ENCODE measurements at regions not wholly inside any gene's neighbourhood (a gene's known extent, or its start where the extent isn't known, plus 50 kb on each side); places are given as distances from the start of the nearest gene placed in this dataset.

- Histone ChIP-seq H3K4me3 (ENCODE audit: low read length) (no peak overlapping the region), H3K79me2 (ENCODE audit: low read length) (no peaks in the 10 kb centered on the region), H3K27me3 (ENCODE audit: low read length) (no peaks in the 10 kb centered on the region), H3K27ac (ENCODE audit: low read length) (no peak overlapping the region), H3K36me3 (ENCODE audit: insufficient read depth, low read length) (no peaks in the 10 kb centered on the region), H2AFZ (ENCODE audit: low read length) (no peak overlapping the region), H3K4me1 (ENCODE audit: low read length) (no peaks in the 10 kb centered on the region), H3K9ac (ENCODE audit: low read length) (no peak overlapping the region), H4K20me1 (ENCODE audit: insufficient read depth, low read depth, low read length) (no peaks in the 10 kb centered on the region), H3K9me3 (ENCODE audit: low read length) (no peaks in the 10 kb centered on the region), H3K9me2 (replicated peaks; ENCODE audit: insufficient read depth, low read length) (no peaks in the 10 kb centered on the region), H3K4me2 (ENCODE audit: low read depth, low read length, poor library complexity, severe bottlenecking) (no peak overlapping the region)
- DNase-seq: no peak
These were observed 872.0 kb upstream of the FLRT2 start for GRCh38 chr14:84657911-84658310.

- H2AFZ ChIP-seq (ENCODE audit: low read length): no peak overlapping the region
- H3K9me2 ChIP-seq (replicated peaks; ENCODE audit: insufficient read depth, low read length): no peaks in the 10 kb centered on the region
- DNase-seq: no peak
- no peak overlapping the region for H3K27ac ChIP-seq (ENCODE audit: low read length)
- no peaks in the 10 kb centered on the region; the same call in 1 of the 2 replicates for H3K27me3 ChIP-seq (ENCODE audit: low read length)
- no peak overlapping the region for H3K4me2 ChIP-seq (ENCODE audit: low read depth, low read length, poor library complexity, severe bottlenecking)
- H3K79me2 ChIP-seq (ENCODE audit: low read length): no peaks in the 10 kb centered on the region
- no peaks in the 10 kb centered on the region for H4K20me1 ChIP-seq (ENCODE audit: insufficient read depth, low read depth, low read length)
- no peaks in the 10 kb centered on the region for H3K36me3 ChIP-seq (ENCODE audit: insufficient read depth, low read length)
- no peaks in the 10 kb centered on the region for H3K4me1 ChIP-seq (ENCODE audit: low read length)
- no peak overlapping the region for H3K9ac ChIP-seq (ENCODE audit: low read length)
- H3K9me3 ChIP-seq (ENCODE audit: low read length): no peaks in the 10 kb centered on the region
- no peak overlapping the region for H3K4me3 ChIP-seq (ENCODE audit: low read length)
These were observed 859.1 kb upstream of the FLRT2 start for GRCh38 chr14:84670796-84671195.

- no peak overlapping the region for H3K27ac ChIP-seq (ENCODE audit: low read length)
- no peaks in the 10 kb centered on the region for H3K79me2 ChIP-seq (ENCODE audit: low read length)
- H3K4me2 ChIP-seq (ENCODE audit: low read depth, low read length, poor library complexity, severe bottlenecking): no peak overlapping the region
- H4K20me1 ChIP-seq (ENCODE audit: insufficient read depth, low read depth, low read length): no peaks in the 10 kb centered on the region
- no peaks in the 10 kb centered on the region for H3K9me3 ChIP-seq (ENCODE audit: low read length)
- H3K9me2 ChIP-seq (replicated peaks; ENCODE audit: insufficient read depth, low read length): no peaks in the 10 kb centered on the region
- no peaks in the 10 kb centered on the region; the same call in 1 of the 2 replicates for H3K27me3 ChIP-seq (ENCODE audit: low read length)
- DNase-seq: no peak
- no peak overlapping the region for H3K4me3 ChIP-seq (ENCODE audit: low read length)
- H3K36me3 ChIP-seq (ENCODE audit: insufficient read depth, low read length): no peaks in the 10 kb centered on the region
- H3K9ac ChIP-seq (ENCODE audit: low read length): no peak overlapping the region
- no peaks in the 10 kb centered on the region for H3K4me1 ChIP-seq (ENCODE audit: low read length)
- H2AFZ ChIP-seq (ENCODE audit: low read length): no peak overlapping the region
These were observed 858.2 kb upstream of the FLRT2 start for GRCh38 chr14:84671776-84672175.

GRCh38 chr14:84674636-84675035 is 855.3 kb upstream of the FLRT2 start:
- Histone ChIP-seq H3K9me3 (ENCODE audit: low read length) (no peaks in the 10 kb centered on the region), H4K20me1 (ENCODE audit: insufficient read depth, low read depth, low read length) (no peaks in the 10 kb centered on the region), H3K27me3 (ENCODE audit: low read length) (no peaks in the 10 kb centered on the region; the same call in 1 of the 2 replicates), H3K4me2 (ENCODE audit: low read depth, low read length, poor library complexity, severe bottlenecking) (no peak overlapping the region), H3K79me2 (ENCODE audit: low read length) (no peaks in the 10 kb centered on the region), H3K36me3 (ENCODE audit: insufficient read depth, low read length) (no peaks in the 10 kb centered on the region), H3K9ac (ENCODE audit: low read length) (no peak overlapping the region), H2AFZ (ENCODE audit: low read length) (no peak overlapping the region), H3K4me3 (ENCODE audit: low read length) (no peak overlapping the region), H3K4me1 (ENCODE audit: low read length) (no peaks in the 10 kb centered on the region), H3K9me2 (replicated peaks; ENCODE audit: insufficient read depth, low read length) (no peaks in the 10 kb centered on the region), H3K27ac (ENCODE audit: low read length) (no peak overlapping the region)
- DNase-seq: no peak

- Histone ChIP-seq H3K9me2 (replicated peaks; ENCODE audit: insufficient read depth, low read length) (0 out of 2 replicates have a peak, but pooled peaks cover 4% of the 10 kb centered on the region), H2AFZ (ENCODE audit: low read length) (no peak overlapping the region), H4K20me1 (ENCODE audit: insufficient read depth, low read depth, low read length) (no peaks in the 10 kb centered on the region)
These were observed 843.4 kb upstream of the FLRT2 start for GRCh38 chr14:84686550-84686949.

DNA sequence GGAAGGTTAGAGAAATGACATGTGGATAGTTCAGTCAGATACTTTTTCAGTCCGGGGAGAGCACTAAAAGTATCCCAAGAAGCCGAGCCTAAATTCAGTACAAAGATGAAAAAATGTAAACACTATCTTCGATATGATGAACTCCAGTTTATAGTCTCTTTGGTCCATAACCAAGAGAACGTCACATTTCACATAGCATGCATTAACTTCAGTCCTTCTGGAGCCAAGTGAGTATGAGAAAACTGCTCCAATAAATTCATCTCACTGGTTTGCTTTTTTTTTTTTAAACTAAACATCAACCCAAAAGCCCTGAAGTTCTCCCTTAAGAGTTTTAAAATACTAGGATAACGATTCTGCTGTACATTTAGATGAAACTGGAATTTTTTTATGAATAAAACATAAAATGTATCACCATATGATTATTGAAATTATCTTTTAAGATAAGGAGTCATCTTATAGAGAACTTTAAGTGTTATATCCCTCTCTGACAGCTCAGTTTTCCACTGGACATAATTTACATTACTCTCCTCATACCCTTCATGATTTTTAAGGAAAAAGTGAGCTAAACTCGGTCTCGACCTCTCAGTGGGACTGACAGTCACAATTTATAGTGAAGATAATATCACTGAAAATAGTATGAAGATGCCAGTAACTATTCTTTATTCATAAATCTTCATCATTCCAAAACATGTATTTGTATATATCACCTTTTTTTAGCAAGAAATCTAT is 841.5 kb upstream of the FLRT2 start:
- H3K9me2 ChIP-seq (replicated peaks; ENCODE audit: insufficient read depth, low read length): 0 out of 2 replicates have a peak, but pooled peaks cover 7% of the 10 kb centered on the region
- no peak overlapping the region for H3K4me3 ChIP-seq (ENCODE audit: low read length)
- no peaks in the 10 kb centered on the region for H3K4me1 ChIP-seq (ENCODE audit: low read length)
- H3K27ac ChIP-seq (ENCODE audit: low read length): no peak overlapping the region
- DNase-seq: no peak
- H2AFZ ChIP-seq (ENCODE audit: low read length): no peak overlapping the region
- no peaks in the 10 kb centered on the region for H3K36me3 ChIP-seq (ENCODE audit: insufficient read depth, low read length)
- no peaks in the 10 kb centered on the region for H3K27me3 ChIP-seq (ENCODE audit: low read length)
- no peak overlapping the region for H3K9ac ChIP-seq (ENCODE audit: low read length)
- no peak overlapping the region for H3K4me2 ChIP-seq (ENCODE audit: low read depth, low read length, poor library complexity, severe bottlenecking)
- no peaks in the 10 kb centered on the region for H3K79me2 ChIP-seq (ENCODE audit: low read length)
- H4K20me1 ChIP-seq (ENCODE audit: insufficient read depth, low read depth, low read length): no peaks in the 10 kb centered on the region
- H3K9me3 ChIP-seq (ENCODE audit: low read length): no peaks in the 10 kb centered on the region

More at GRCh38 chr14:84686550-84686949, 843.4 kb upstream of the FLRT2 start:
- no peaks in the 10 kb centered on the region for H3K9me3 ChIP-seq (ENCODE audit: low read length)
- H3K27ac ChIP-seq (ENCODE audit: low read length): no peak overlapping the region
- no peak for DNase-seq
- H3K4me1 ChIP-seq (ENCODE audit: low read length): no peaks in the 10 kb centered on the region
- H3K9ac ChIP-seq (ENCODE audit: low read length): no peak overlapping the region
- no peaks in the 10 kb centered on the region for H3K36me3 ChIP-seq (ENCODE audit: insufficient read depth, low read length)
- no peaks in the 10 kb centered on the region for H3K27me3 ChIP-seq (ENCODE audit: low read length)
- H3K4me3 ChIP-seq (ENCODE audit: low read length): no peak overlapping the region
- no peak overlapping the region for H3K4me2 ChIP-seq (ENCODE audit: low read depth, low read length, poor library complexity, severe bottlenecking)
- H3K79me2 ChIP-seq (ENCODE audit: low read length): no peaks in the 10 kb centered on the region

DNA sequence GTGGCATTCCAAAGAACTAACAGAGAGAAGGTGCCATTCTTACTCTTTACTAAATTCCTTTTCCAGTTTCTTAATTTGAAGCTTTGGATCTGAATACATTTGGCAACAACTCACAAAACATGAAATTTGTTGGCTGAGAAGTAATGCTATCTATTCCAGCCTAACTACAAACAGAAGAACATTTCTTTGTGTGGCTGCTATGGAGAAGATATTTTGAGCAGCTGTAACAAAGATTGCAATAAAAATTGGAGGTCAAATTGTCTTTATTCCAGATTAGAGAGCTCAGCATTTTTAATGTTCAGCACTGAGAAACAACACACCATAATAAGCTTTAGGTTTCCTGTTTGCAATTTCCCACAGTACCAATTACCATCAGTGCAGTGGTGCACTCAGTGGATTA is 835.8 kb upstream of the FLRT2 start:
- Histone ChIP-seq H2AFZ (ENCODE audit: low read length) (no peak overlapping the region), H3K36me3 (ENCODE audit: insufficient read depth, low read length) (no peaks in the 10 kb centered on the region), H3K9me2 (replicated peaks; ENCODE audit: insufficient read depth, low read length) (0 out of 2 replicates have a peak, but pooled peaks cover 4% of the 10 kb centered on the region), H3K9ac (ENCODE audit: low read length) (no peak overlapping the region), H3K4me3 (ENCODE audit: low read length) (no peak overlapping the region), H3K4me1 (ENCODE audit: low read length) (no peaks in the 10 kb centered on the region), H3K27me3 (ENCODE audit: low read length) (no peaks in the 10 kb centered on the region), H3K27ac (ENCODE audit: low read length) (no peak overlapping the region), H3K79me2 (ENCODE audit: low read length) (no peaks in the 10 kb centered on the region), H3K9me3 (ENCODE audit: low read length) (no peaks in the 10 kb centered on the region), H3K4me2 (ENCODE audit: low read depth, low read length, poor library complexity, severe bottlenecking) (no peak overlapping the region), H4K20me1 (ENCODE audit: insufficient read depth, low read depth, low read length) (no peaks in the 10 kb centered on the region)
- no peak for DNase-seq

DNA sequence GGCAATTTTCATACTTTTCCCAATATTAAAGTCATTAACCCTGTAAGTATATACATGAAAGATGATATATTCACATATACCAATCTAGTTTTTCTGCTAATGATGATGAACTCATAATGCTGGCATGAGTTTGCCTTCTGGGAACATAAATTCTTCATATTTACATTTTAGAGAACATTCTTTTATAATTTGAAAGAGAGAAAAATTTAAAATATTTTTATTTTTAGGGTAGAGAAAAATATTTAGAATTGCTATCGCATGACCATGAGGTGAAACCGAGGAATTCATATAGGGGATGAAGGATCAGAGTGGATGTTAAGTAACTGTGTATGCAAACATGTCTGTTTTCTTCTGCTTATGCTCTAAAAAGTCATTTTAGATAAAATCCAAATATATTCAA is 825.3 kb upstream of the FLRT2 start:
- DNase-seq: no peak
- Histone ChIP-seq H4K20me1 (ENCODE audit: insufficient read depth, low read depth, low read length) (no peaks in the 10 kb centered on the region), H2AFZ (ENCODE audit: low read length) (no peak overlapping the region), H3K9me2 (replicated peaks; ENCODE audit: insufficient read depth, low read length) (no peaks in the 10 kb centered on the region; the same call in 1 of the 2 replicates), H3K27me3 (ENCODE audit: low read length) (no peaks in the 10 kb centered on the region), H3K4me2 (ENCODE audit: low read depth, low read length, poor library complexity, severe bottlenecking) (no peak overlapping the region), H3K36me3 (ENCODE audit: insufficient read depth, low read length) (no peaks in the 10 kb centered on the region), H3K9me3 (ENCODE audit: low read length) (no peaks in the 10 kb centered on the region), H3K4me1 (ENCODE audit: low read length) (no peaks in the 10 kb centered on the region), H3K79me2 (ENCODE audit: low read length) (no peaks in the 10 kb centered on the region), H3K9ac (ENCODE audit: low read length) (no peak overlapping the region), H3K4me3 (ENCODE audit: low read length) (no peak overlapping the region), H3K27ac (ENCODE audit: low read length) (no peak overlapping the region)
